Hepatocyte (in vitro differentiated cells): ENCODE measurements at regions not wholly inside any gene's neighbourhood (a gene's known extent, or its start where the extent isn't known, plus 50 kb on each side); places are given as distances from the start of the nearest gene placed in this dataset.

Experiments
- EZH2 ChIP-seq: fragments of 200-600 bp; sonication (generic); IDR thresholded peaks from 2 replicates; pipeline ENCODE4 v1.6.1; 2016; ENCODE audit warnings: antibody characterized with exemption, mild to moderate bottlenecking, borderline replicate concordance
- EZH2phosphoT487 ChIP-seq: fragments of 200-600 bp; sonication (generic); IDR thresholded peaks from one replicate; pipeline ENCODE4 v1.6.1; 2018; ENCODE audit warnings: antibody characterized with exemption, mild to moderate bottlenecking, low read depth, moderate library complexity; ENCODE audit not compliant: unreplicated experiment, severe bottlenecking
- TF ChIP-seq, protein P1 (sequence below): fragments of 200-600 bp; sonication (generic); IDR thresholded peaks from 2 replicates; pipeline ENCODE4 v1.5.1; 2016; ENCODE audit warnings: antibody characterized with exemption, mild to moderate bottlenecking; ENCODE audit not compliant: poor library complexity

DNA sequence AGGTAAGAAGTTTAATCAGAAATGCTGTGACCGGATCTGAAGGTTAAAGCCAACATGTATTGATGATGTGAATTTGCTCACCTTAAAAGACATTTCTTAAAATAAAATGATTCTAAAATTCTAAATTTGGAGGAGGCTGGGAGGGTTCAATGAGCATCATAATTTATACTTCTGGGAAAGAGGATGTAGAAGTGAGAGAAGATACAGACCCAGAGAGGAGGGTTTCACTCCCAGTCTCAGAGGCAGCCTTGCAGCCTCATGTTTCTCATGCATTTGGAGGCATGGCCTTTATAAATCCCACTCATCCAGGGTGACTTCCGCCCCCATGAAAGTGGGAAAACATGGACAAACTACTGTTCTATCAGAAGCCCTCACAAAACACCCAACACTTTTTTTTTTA lies 305.6 kb upstream of the PITRM1 start:
- TF ChIP-seq, protein P1, sequence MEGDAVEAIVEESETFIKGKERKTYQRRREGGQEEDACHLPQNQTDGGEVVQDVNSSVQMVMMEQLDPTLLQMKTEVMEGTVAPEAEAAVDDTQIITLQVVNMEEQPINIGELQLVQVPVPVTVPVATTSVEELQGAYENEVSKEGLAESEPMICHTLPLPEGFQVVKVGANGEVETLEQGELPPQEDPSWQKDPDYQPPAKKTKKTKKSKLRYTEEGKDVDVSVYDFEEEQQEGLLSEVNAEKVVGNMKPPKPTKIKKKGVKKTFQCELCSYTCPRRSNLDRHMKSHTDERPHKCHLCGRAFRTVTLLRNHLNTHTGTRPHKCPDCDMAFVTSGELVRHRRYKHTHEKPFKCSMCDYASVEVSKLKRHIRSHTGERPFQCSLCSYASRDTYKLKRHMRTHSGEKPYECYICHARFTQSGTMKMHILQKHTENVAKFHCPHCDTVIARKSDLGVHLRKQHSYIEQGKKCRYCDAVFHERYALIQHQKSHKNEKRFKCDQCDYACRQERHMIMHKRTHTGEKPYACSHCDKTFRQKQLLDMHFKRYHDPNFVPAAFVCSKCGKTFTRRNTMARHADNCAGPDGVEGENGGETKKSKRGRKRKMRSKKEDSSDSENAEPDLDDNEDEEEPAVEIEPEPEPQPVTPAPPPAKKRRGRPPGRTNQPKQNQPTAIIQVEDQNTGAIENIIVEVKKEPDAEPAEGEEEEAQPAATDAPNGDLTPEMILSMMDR: no peak
- TF ChIP-seq EZH2 (no peak), EZH2phosphoT487 (no peak)
